ENCODE measurements at regions not wholly inside any gene's neighbourhood (a gene's known extent, or its start where the extent isn't known, plus 50 kb on each side); places are given as distances from the start of the nearest gene placed in this dataset.
A peak's percentile ranks its signal among the peaks of the same experiment; 100 is the strongest.

DNA sequence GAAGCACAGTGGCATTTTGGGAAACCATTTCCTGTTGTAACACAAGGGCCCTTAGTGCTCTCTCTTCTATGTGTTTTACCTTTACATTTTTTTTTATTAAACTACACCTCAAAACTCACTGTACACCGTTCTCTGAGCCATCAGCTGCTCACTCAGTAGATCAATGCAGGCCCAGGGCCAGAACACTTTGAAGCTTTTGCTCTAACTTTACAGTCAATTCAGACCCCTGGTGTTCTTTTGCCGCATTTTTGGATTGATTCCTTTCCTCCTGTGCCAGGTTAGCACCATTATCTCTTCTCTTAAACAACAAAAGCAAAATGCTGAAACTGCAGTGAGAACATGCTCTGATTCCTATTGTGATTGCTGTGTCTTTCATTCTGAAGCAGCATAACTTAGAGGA is 269.8 kb upstream of the RGMB start:
- 66% methylated on average over 2 of the region's 2 CpGs for WGBS (ENCODE audit: low lambda C conversion rate, missing lambda C conversion rate)
- no peak overlapping the region for H3K27ac ChIP-seq

GRCh38 chr5:98504505-98504904 is 269.0 kb upstream of the RGMB start:
- Histone ChIP-seq H3K4me3 (no peak overlapping the region), H3K4me1 (ENCODE audit: insufficient read depth) (peaks cover 9% of the 10 kb centered on the region), H2AFZ (no peak overlapping the region), H3K9me3 (ENCODE audit: low read depth) (no peaks in the 10 kb centered on the region), H3K79me2 (no peaks in the 10 kb centered on the region), H3K27ac (peak overlapping the region; percentile 19), H3K9me2 (replicated peaks; ENCODE audit: insufficient read depth) (no peaks in the 10 kb centered on the region), H3K36me3 (replicated peaks; ENCODE audit: insufficient read depth, low read depth) (no peaks in the 10 kb centered on the region), H3K27me3 (no peaks in the 10 kb centered on the region), H4K20me1 (ENCODE audit: insufficient read depth, poor library complexity, severe bottlenecking) (no peaks in the 10 kb centered on the region), H3K4me2 (peak overlapping the region; percentile 45)
- TF ChIP-seq EZH2 (IDR thresholded peaks at IDR 0.05; ENCODE audit: borderline replicate concordance) (no peak), EZH2phosphoT487 (IDR thresholded peaks at IDR 0.05; ENCODE audit: low read depth, severe bottlenecking, unreplicated experiment) (no peak), CTCF (IDR thresholded peaks at IDR 0.05; ENCODE audit: poor library complexity) (no peak)
- DNase-seq (ENCODE audit: low spot score): peak; percentile 47
- WGBS (ENCODE audit: low lambda C conversion rate, missing lambda C conversion rate): 53% methylated on average over 2 of the region's 2 CpGs

More for the DNA sequence above, 269.8 kb upstream of the RGMB start:
- Histone ChIP-seq H3K9me2 (replicated peaks; ENCODE audit: insufficient read depth) (no peaks in the 10 kb centered on the region), H3K4me1 (ENCODE audit: insufficient read depth) (peaks cover 7% of the 10 kb centered on the region), H3K36me3 (replicated peaks; ENCODE audit: insufficient read depth, low read depth) (no peaks in the 10 kb centered on the region), H3K79me2 (no peaks in the 10 kb centered on the region), H2AFZ (peak overlapping the region; percentile 27), H4K20me1 (ENCODE audit: insufficient read depth, poor library complexity, severe bottlenecking) (no peaks in the 10 kb centered on the region), H3K4me2 (no peak overlapping the region), H3K27me3 (no peaks in the 10 kb centered on the region), H3K4me3 (no peak overlapping the region), H3K9me3 (ENCODE audit: low read depth) (no peaks in the 10 kb centered on the region)
- TF ChIP-seq EZH2phosphoT487 (IDR thresholded peaks at IDR 0.05; ENCODE audit: low read depth, severe bottlenecking, unreplicated experiment) (no peak), CTCF (IDR thresholded peaks at IDR 0.05; ENCODE audit: poor library complexity) (no peak), EZH2 (IDR thresholded peaks at IDR 0.05; ENCODE audit: borderline replicate concordance) (no peak)
- no peak for DNase-seq (ENCODE audit: low spot score)

DNA sequence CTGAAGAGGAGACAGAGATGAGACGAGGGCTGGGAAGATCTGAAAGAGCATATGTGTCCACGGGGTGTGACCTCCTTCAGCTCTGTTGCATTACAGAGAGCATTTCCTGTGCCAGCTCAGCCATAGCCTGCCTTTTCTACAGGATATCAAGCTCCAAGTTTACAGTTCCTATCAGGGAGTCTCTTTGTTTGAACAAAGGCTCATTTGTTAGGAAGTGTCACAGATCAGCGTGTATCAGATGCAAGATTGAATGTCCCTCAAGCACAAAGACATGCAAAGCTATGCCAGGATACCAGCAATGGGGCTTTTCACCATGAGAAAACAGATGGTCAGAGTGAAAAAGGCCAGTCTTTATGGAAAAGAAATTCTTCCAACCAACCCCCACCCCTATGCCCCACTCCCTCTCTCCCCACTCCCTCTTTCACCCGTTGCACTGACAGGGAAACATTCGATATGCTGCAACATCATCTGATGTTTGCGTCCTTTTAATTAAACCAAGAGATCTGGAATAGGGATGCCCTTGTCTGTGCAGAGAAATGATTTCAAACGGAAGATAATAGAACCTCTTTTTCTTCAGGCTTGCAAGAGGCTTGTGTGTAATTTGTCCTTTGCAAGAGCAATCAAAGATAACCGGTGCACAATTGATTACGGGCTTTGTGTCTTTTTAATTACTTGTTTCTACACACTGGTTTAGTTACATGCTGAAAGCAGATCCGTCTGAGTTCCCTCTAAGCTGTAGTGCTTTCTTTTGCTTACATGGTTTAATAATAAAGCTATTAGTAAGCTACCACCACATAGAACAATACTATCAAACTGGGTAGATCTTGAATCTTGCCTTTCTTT is 263.1 kb upstream of the RGMB start:
- Histone ChIP-seq H3K9me2 (replicated peaks; ENCODE audit: insufficient read depth) (no peaks in the 10 kb centered on the region), H3K36me3 (replicated peaks; ENCODE audit: insufficient read depth, low read depth) (no peaks in the 10 kb centered on the region), H3K4me3 (no peak overlapping the region), H3K79me2 (no peaks in the 10 kb centered on the region), H3K27me3 (no peaks in the 10 kb centered on the region), H2AFZ (no peak overlapping the region), H3K9me3 (ENCODE audit: low read depth) (no peaks in the 10 kb centered on the region), H3K27ac (peak overlapping the region; percentile 33), H3K4me2 (peak overlapping the region; percentile 67), H3K4me1 (ENCODE audit: insufficient read depth) (peaks cover 6% of the 10 kb centered on the region), H4K20me1 (ENCODE audit: insufficient read depth, poor library complexity, severe bottlenecking) (no peaks in the 10 kb centered on the region)
- peak; percentile 27 for DNase-seq (ENCODE audit: low spot score)
- WGBS (ENCODE audit: low lambda C conversion rate, missing lambda C conversion rate): 35% methylated on average over 10 of the region's 10 CpGs
- TF ChIP-seq CTCF (IDR thresholded peaks at IDR 0.05; ENCODE audit: poor library complexity) (no peak), EZH2 (IDR thresholded peaks at IDR 0.05; ENCODE audit: borderline replicate concordance) (no peak)
